Esophagus muscularis mucosa (tissue), 3 donors: ENCODE measurements at regions not wholly inside any gene's neighbourhood (a gene's known extent, or its start where the extent isn't known, plus 50 kb on each side); places are given as distances from the start of the nearest gene placed in this dataset.

ENCODE experiments used
- CTCF ChIP-seq, 3 experiments: fragments of 200-600 bp in 2 of 3; fragments of 450-650 bp in 1 of 3; sonication (generic) in 2 of 3; IDR thresholded peaks; one replicate each; pipeline ENCODE4 v1.5.1; 2017 to 2019; ENCODE audit warnings: antibody characterized with exemption in 3 of 3, mild to moderate bottlenecking in 2 of 3, moderate library complexity in 1 of 3
- POLR2A ChIP-seq: fragments of 450-650 bp; IDR thresholded peaks from one replicate; pipeline ENCODE4 v1.6.1; 2017; ENCODE audit warnings: antibody characterized with exemption, moderate library complexity, mild to moderate bottlenecking, low read depth
- POLR2AphosphoS5 ChIP-seq, 2 donors: sonication (generic); formaldehyde crosslinking; IDR thresholded peaks; one replicate each; pipeline ENCODE4 v1.6.1; 2017; ENCODE audit warnings: antibody characterized with exemption in 2 of 2

- TF ChIP-seq POLR2A: no peak
- no peak for TF ChIP-seq CTCF (IDR thresholded peaks at IDR 0.05)
- TF ChIP-seq POLR2AphosphoS5 (IDR thresholded peaks at IDR 0.05): no peak
Measured at GRCh38 chr1:222048094-222048595, 306.3 kb upstream of the DUSP10 start.
